ENCODE measurements at regions not wholly inside any gene's neighbourhood (a gene's known extent, or its start where the extent isn't known, plus 50 kb on each side); places are given as distances from the start of the nearest gene placed in this dataset.

DNA sequence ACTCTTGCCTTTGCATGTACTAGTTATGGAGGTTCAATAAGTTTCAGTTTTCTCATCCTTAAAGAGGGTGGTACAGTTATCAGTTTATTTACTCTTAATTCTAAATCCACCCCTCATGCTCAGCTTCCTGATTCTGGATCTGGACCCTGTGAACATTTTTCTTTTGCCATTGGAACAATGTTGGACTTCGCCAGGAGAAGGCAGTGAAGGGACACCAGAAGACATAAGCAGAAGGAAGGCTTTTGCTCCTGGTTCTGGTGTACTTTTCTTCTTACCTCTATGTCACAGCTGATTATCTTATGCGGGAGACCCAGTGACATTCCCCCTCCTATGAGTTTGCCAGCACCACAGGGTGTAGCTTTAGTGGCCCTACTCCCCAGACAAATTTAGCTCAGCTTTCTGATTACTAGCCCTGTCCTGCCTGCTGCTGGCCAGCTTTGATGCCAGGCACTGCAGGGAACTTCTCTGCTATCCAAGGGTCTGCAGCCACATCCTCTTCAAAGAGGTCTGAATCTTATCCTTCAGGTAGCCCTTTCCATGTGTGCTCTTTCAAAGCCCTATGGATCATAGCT is 466.3 kb upstream of the EPHA3 start:
- TF ChIP-seq CREB1 (IDR thresholded peaks at IDR 0.05), result no peak
- TF ChIP-seq, protein P1, sequence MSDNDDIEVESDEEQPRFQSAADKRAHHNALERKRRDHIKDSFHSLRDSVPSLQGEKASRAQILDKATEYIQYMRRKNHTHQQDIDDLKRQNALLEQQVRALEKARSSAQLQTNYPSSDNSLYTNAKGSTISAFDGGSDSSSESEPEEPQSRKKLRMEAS (IDR thresholded peaks at IDR 0.05), result no peak

Data from H1 (cell line).